RPMI7951 (cell line): ENCODE measurements at regions not wholly inside any gene's neighbourhood (a gene's known extent, or its start where the extent isn't known, plus 50 kb on each side); places are given as distances from the start of the nearest gene placed in this dataset.

ENCODE experiments used
- DNase-seq: peaks from one replicate; pipeline ENCODE4 v3.0.0-alpha.2; 2012; ENCODE audit warnings: low read depth

DNA sequence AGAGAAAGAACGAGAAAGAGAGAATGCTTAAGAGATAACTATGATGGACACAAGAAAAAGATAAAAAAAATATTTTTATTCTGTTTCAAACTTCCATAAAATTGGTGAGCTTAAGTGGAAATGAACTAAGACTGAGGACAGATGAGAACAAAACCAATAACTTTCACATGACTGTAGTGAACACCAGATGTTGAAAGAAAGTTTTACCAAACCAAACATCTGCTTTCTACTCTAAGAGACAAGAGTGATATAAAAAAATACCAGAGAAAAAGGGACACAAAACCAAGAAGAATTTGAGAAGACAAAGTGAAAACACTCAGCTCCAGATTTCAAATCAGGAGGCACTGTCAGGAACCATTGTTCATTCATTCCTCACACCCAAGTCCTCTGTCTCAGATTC lies 147.9 kb downstream of the IMPG2 start:
- DNase-seq = no peak

GRCh38 chr3:101171681-101172191 lies 148.6 kb downstream of the IMPG2 start:
- DNase-seq = no peak

DNA sequence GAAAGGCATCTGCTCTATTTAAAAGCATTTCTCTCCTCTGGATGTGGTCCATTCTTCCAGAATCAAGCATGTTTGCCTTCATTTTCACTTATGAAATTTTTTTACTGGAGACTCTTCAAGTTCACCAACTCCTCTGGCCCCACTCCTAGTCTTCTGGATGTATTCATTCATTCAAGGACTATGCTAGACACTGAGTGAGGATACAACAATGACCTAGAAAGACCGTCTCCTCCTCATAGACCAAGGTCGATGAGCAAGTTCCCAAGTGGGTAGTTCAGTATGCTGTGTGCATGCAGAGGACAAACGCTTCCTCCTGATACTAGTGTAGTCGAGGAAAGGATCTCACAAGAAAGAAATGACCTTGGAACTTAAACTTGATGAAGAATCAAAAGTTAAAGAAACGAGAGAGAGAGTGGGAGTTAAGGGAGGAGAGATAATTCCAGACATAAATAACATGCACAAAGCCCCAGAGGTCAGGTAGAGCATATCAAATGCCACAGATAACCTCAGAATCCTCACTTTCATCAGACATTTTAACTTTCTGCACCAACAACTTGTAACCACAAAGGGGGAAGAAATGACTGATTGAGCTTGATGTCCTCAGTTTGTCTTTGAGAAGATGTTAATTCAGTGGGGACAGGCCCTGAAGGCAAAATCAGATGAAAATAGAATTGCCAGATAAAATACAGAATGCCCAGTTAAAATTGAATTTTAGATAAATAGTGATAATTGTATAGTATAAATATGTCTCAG lies 149.4 kb downstream of the IMPG2 start:
- DNase-seq = no peak

DNA sequence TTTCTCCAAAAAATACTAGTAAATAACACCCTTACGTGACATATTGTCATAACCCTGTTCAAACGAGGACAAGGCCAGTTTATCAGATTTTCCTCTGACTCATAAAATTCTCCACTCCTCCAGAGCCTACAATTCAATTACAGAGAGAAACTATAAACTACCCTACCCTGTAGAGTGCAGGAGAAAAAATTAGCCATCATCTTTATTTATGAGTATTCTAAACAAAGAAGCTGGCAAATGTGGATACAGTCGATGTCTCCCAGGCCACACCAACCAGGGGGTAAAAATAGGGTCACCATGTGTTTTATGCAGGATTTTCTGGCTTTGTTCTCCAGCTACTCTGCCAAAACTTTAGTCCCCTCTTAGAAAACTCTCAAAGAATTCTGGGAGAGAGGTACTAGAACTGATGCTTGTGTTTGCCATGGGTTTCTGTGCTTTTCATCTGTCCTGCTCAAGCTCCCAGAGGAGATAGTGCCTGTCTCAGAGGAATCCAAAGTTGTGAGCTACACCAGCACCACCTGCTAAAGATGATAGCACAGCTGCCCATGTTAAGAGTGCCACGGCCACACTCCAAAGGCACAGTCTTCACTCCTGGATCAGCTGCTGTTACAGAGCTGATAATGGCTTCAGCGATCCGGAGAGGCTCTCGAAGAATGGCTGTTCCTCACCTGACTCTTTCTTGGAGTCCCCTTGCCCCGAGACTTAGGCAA lies 150.2 kb downstream of the IMPG2 start:
- DNase-seq = no peak

DNA sequence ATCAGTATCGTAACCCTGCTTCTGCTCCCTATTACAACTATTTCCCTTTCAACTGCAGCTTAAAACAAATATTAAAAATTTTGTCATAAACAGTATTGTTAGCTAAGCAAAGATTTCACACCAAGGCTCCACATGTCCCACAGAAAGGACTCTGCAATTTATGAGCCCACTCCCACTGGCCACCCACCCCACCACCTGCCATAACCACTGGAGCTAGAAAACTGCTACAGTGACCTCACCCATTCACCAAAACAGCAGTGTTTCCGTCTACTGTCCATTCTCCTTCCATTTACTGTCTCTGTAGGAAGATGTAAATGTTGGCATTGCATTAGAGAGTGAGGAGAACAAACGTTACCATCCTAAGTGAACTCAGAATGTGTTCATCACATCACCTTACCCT lies 150.9 kb downstream of the IMPG2 start:
- DNase-seq = no peak

DNA sequence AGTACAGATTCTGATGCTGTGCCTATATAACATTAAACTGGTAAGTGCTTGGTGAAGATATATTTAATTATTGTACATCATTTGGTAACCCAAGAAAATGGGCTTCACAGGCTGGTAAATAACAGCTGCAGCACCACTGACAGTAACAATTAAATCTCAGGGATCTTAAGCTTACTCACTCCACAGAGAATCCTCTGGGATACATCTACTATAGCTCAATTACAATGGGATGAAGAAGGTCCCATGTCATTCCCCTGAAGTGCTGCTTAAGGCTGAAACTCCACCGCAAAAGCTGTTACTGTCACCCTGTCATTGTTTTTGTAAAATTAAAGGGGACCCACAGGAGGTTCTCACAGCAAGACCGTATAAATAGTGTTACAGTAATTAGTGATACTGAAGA lies 153.0 kb downstream of the IMPG2 start:
- DNase-seq = no peak

GRCh38 chr3:101166150-101166549 lies 154.2 kb downstream of the IMPG2 start:
- DNase-seq = no peak

DNA sequence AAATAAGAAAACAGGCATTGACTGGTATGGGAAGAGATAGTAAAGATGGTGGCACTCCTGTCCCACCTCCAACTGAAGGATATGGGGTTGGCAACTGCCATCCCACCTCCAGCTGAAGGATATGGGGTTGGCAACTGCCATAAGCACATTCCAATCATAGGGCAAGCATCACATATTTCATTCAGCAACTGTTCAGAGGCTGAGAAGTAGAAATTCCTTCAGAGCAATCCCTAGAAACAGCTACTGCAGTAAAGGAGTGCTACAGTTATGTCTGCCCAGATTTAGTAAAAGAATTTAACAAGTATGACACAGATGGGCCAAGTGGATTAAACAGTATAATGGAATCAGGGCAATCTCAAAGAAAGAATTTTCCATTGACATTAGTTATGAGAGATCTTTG lies 156.8 kb downstream of the IMPG2 start:
- DNase-seq = no peak

GRCh38 chr3:101159478-101159877 lies 160.9 kb downstream of the IMPG2 start:
- no peak for DNase-seq

DNA sequence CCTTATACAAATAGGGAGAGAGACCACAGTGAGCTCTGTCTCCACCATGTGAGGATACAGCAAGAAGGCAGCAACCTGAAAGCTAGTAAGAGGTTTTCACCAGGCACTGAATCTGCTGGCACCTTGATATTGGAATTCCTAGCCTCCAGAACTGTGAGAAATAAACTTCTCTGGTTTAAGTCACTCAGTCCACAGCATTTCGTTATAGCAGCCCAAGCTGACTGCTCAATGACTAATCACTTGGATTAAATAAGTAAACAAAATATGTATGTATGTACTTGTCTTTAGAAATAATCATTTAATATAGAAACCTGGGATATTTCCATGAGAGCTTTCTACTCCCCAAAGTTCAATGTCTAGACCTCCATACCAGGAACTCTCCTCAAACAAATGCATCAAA lies 162.0 kb downstream of the IMPG2 start:
- DNase-seq = no peak

- no peak for DNase-seq
Measured at GRCh38 chr3:101156787-101157345, 163.5 kb downstream of the IMPG2 start.

- DNase-seq = no peak
Measured at GRCh38 chr3:101155825-101156224, 162.6 kb upstream of the ABI3BP start.

DNA sequence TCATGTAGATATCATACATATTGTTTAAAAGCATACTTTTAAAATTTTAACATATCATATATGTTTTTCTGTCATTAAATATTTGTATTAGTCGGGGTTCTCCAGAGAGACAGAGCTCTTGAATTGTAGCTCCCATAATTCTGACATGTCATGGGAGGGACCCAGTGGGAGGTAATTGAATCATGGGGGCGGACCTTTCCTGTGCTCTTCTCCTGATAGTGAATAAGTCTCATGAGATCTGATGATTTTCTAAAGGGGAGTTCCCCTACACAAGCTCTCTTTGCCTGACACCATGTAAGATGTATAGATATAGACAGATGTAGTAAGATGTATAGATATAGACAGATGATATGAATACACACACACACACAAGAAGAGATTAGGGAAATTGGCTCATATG lies 161.2 kb upstream of the ABI3BP start:
- DNase-seq = no peak

GRCh38 chr3:101151286-101151913 lies 158.2 kb upstream of the ABI3BP start:
- DNase-seq = no peak

DNA sequence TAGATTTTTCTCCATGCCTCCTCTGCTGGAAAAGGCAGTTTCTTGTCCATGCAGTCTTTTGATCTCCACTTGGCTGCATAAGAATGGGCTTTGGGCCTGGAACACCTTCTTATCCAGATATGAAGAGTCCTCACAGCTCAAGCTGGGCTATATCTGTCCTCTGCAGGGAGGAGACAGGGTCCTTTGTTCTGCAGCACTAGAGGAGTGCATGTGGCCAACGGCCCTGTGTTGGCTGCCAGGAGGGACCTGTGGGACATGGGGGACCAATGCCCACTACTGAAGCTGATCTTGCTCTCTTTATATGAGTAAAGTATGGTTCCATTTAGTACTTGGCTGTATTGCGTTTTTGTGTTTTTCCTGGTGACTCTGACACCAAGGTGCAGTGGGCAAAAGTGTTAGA lies 157.3 kb upstream of the ABI3BP start:
- DNase-seq = no peak

DNA sequence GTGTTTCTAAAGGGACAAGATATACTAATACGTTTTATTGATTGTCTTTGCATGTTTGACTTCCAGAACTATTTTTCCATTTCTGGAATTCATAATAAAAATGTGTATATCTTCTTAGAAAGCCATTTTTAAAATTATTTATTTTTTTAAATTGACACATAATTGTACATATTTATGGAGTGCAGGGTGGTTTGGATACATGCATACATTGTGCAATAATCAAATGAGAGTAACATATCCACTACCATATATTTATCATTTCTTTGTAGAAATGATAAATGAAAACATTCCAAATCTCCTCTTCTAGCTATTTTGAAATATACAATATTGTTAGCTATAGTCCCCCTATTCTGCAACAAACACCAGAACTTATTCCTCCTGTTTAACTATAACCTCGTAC lies 156.5 kb upstream of the ABI3BP start:
- no peak for DNase-seq

DNA sequence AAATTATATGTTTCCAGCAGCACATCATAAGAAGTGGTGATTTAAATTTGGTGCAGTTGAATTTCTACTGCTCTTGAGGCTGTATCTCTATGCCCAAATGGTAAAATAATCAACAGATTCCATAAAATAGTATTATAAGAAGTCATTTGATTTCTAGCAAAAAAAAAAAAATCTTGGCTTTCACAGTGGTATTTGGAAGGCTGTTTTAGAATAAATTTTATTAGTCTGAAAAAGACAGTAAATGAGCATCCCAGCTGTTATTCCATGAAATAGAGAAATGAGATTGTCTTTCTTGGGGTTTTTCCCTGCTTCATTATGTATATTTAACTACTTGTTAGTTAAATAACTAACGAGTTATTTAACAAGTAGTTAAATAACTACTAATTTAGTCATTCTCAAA lies 156.0 kb upstream of the ABI3BP start:
- no peak for DNase-seq

DNA sequence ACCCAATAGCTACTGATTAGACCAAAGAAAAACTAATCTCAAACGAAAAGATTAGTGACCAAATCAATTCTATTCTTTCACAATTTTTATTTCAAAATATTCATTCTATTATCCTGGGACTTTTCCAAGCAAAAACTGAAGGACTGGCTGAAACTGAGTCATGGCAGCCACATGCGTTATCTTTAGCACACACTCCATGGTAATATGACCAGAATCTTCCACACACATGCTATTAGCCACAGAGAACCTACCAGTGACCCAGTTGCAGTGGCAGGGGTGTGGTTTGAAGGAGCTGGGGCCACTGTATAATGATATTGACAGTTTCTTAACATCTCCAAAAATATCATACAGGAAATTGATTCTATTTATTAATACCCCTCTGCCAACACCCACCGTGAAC lies 154.8 kb upstream of the ABI3BP start:
- DNase-seq = no peak

GRCh38 chr3:101146946-101147345 lies 153.7 kb upstream of the ABI3BP start:
- no peak for DNase-seq

- no peak for DNase-seq
Measured at GRCh38 chr3:101144105-101144504, 150.9 kb upstream of the ABI3BP start.

- no peak for DNase-seq
Measured at GRCh38 chr3:101143012-101143411, 149.8 kb upstream of the ABI3BP start.

DNA sequence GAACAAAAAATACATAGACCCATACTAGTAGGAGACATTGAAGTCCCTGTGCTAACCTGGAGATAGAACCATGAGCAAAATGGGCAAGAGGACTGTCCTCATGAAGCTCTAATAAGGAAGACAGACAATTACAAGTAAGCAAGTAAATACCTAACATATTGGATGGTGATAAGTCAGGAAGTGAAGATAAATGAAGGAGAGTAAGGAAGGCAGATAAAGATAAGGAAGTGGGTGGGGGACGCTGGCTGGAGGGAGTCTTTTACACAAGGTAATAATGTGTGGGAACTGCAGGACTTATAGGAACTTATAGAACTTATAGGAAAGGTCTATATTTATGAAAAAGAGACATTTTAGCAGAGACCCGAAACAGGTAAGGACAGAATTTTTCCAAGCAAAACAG lies 148.9 kb upstream of the ABI3BP start:
- no peak for DNase-seq

GRCh38 chr3:101141135-101141534 lies 147.9 kb upstream of the ABI3BP start:
- DNase-seq = no peak
